Panc1 (cell line): ENCODE measurements at regions not wholly inside any gene's neighbourhood (a gene's known extent, or its start where the extent isn't known, plus 50 kb on each side); places are given as distances from the start of the nearest gene placed in this dataset.

ENCODE experiments used
- POLR2AphosphoS5 ChIP-seq: IDR thresholded peaks from 2 replicates; pipeline ENCODE4 v1.6.1; 2012; ENCODE audit warnings: mild to moderate bottlenecking, low read depth, low read length, moderate library complexity
- SIN3A ChIP-seq: IDR thresholded peaks from 2 replicates; pipeline ENCODE4 v1.6.1; 2012; ENCODE audit warnings: low read depth, mild to moderate bottlenecking, low read length, moderate library complexity, borderline replicate concordance; ENCODE audit not compliant: insufficient read depth
- TCF7L2 ChIP-seq: IDR thresholded peaks from 2 replicates; pipeline ENCODE4 v1.6.1; 2011; ENCODE audit warnings: mild to moderate bottlenecking, low read depth, low read length, inconsistent platforms
- TF ChIP-seq, protein P1 (sequence below): fragments of 450-650 bp; IDR thresholded peaks from 2 replicates; pipeline ENCODE4 v1.5.1; 2017; ENCODE audit warnings: mild to moderate bottlenecking
- TF ChIP-seq, protein P2 (sequence below), 2 experiments: IDR thresholded peaks; 2 replicates each; pipeline ENCODE4 v1.6.1; 2011 to 2012; ENCODE audit warnings: low read depth in 2 of 2, control low read depth in 1 of 2, low read length in 1 of 2, mild to moderate bottlenecking in 1 of 2, moderate library complexity in 1 of 2; ENCODE audit not compliant: insufficient read depth in 1 of 2

DNA sequence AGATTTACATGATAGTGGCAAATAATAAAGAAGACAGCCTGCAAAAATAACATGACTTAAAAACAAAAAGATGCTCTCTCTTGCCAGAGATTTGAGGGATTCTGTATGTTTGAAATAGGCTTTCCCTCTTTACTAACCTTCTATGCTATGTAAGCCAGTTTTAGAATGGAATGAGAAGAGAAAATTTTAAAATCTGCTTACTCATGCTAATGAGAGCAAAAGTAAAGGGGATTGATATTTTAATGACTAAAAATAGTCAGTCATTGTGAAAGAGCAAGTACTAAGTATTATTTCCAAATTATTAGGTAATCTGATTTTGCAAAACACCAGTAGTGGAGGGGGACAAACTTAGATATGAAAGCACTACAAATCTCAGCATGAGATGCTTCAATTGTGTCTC, 563.3 kb upstream of the ADGRB3 start:
- TF ChIP-seq POLR2AphosphoS5 (no peak), SIN3A (no peak), TCF7L2 (no peak)
- TF ChIP-seq, protein P1, sequence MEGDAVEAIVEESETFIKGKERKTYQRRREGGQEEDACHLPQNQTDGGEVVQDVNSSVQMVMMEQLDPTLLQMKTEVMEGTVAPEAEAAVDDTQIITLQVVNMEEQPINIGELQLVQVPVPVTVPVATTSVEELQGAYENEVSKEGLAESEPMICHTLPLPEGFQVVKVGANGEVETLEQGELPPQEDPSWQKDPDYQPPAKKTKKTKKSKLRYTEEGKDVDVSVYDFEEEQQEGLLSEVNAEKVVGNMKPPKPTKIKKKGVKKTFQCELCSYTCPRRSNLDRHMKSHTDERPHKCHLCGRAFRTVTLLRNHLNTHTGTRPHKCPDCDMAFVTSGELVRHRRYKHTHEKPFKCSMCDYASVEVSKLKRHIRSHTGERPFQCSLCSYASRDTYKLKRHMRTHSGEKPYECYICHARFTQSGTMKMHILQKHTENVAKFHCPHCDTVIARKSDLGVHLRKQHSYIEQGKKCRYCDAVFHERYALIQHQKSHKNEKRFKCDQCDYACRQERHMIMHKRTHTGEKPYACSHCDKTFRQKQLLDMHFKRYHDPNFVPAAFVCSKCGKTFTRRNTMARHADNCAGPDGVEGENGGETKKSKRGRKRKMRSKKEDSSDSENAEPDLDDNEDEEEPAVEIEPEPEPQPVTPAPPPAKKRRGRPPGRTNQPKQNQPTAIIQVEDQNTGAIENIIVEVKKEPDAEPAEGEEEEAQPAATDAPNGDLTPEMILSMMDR, result no peak
- TF ChIP-seq, protein P2, sequence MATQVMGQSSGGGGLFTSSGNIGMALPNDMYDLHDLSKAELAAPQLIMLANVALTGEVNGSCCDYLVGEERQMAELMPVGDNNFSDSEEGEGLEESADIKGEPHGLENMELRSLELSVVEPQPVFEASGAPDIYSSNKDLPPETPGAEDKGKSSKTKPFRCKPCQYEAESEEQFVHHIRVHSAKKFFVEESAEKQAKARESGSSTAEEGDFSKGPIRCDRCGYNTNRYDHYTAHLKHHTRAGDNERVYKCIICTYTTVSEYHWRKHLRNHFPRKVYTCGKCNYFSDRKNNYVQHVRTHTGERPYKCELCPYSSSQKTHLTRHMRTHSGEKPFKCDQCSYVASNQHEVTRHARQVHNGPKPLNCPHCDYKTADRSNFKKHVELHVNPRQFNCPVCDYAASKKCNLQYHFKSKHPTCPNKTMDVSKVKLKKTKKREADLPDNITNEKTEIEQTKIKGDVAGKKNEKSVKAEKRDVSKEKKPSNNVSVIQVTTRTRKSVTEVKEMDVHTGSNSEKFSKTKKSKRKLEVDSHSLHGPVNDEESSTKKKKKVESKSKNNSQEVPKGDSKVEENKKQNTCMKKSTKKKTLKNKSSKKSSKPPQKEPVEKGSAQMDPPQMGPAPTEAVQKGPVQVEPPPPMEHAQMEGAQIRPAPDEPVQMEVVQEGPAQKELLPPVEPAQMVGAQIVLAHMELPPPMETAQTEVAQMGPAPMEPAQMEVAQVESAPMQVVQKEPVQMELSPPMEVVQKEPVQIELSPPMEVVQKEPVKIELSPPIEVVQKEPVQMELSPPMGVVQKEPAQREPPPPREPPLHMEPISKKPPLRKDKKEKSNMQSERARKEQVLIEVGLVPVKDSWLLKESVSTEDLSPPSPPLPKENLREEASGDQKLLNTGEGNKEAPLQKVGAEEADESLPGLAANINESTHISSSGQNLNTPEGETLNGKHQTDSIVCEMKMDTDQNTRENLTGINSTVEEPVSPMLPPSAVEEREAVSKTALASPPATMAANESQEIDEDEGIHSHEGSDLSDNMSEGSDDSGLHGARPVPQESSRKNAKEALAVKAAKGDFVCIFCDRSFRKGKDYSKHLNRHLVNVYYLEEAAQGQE (IDR thresholded peaks at IDR 0.05; ENCODE audit: insufficient read depth in 1 of 2, low read depth in 2 of 2, low read length in 1 of 2), result no peak
